ENCODE measurements at regions not wholly inside any gene's neighbourhood (a gene's known extent, or its start where the extent isn't known, plus 50 kb on each side); places are given as distances from the start of the nearest gene placed in this dataset.

- TF ChIP-seq, protein P1, sequence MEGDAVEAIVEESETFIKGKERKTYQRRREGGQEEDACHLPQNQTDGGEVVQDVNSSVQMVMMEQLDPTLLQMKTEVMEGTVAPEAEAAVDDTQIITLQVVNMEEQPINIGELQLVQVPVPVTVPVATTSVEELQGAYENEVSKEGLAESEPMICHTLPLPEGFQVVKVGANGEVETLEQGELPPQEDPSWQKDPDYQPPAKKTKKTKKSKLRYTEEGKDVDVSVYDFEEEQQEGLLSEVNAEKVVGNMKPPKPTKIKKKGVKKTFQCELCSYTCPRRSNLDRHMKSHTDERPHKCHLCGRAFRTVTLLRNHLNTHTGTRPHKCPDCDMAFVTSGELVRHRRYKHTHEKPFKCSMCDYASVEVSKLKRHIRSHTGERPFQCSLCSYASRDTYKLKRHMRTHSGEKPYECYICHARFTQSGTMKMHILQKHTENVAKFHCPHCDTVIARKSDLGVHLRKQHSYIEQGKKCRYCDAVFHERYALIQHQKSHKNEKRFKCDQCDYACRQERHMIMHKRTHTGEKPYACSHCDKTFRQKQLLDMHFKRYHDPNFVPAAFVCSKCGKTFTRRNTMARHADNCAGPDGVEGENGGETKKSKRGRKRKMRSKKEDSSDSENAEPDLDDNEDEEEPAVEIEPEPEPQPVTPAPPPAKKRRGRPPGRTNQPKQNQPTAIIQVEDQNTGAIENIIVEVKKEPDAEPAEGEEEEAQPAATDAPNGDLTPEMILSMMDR (IDR thresholded peaks at IDR 0.05) = no peak
- TF ChIP-seq ELK1 (IDR thresholded peaks at IDR 0.05; ENCODE audit: low read depth, low read length) (no peak), RCOR1 (IDR thresholded peaks at IDR 0.05; ENCODE audit: low read depth, low read length) (no peak), RAD21 (conservative IDR thresholded peaks at IDR 0.05 in 1 of 2, IDR thresholded peaks at IDR 0.05 in 1 of 2) (no peak), POLR2A (IDR thresholded peaks at IDR 0.05; ENCODE audit: low read length) (no peak), NR3C1 (IDR thresholded peaks at IDR 0.05) (no peak), SREBF2 (IDR thresholded peaks at IDR 0.05) (no peak), MYC (IDR thresholded peaks at IDR 0.05; ENCODE audit: borderline replicate concordance, low read length) (no peak), MAX (IDR thresholded peaks at IDR 0.05) (no peak), FOSL2 (IDR thresholded peaks at IDR 0.05) (no peak), FOSL2 (CRISPR knock-in tag; IDR thresholded peaks at IDR 0.05) (no peak), MAFK (IDR thresholded peaks at IDR 0.05; ENCODE audit: partially characterized antibody) (no peak)
- TF ChIP-seq, protein P2, sequence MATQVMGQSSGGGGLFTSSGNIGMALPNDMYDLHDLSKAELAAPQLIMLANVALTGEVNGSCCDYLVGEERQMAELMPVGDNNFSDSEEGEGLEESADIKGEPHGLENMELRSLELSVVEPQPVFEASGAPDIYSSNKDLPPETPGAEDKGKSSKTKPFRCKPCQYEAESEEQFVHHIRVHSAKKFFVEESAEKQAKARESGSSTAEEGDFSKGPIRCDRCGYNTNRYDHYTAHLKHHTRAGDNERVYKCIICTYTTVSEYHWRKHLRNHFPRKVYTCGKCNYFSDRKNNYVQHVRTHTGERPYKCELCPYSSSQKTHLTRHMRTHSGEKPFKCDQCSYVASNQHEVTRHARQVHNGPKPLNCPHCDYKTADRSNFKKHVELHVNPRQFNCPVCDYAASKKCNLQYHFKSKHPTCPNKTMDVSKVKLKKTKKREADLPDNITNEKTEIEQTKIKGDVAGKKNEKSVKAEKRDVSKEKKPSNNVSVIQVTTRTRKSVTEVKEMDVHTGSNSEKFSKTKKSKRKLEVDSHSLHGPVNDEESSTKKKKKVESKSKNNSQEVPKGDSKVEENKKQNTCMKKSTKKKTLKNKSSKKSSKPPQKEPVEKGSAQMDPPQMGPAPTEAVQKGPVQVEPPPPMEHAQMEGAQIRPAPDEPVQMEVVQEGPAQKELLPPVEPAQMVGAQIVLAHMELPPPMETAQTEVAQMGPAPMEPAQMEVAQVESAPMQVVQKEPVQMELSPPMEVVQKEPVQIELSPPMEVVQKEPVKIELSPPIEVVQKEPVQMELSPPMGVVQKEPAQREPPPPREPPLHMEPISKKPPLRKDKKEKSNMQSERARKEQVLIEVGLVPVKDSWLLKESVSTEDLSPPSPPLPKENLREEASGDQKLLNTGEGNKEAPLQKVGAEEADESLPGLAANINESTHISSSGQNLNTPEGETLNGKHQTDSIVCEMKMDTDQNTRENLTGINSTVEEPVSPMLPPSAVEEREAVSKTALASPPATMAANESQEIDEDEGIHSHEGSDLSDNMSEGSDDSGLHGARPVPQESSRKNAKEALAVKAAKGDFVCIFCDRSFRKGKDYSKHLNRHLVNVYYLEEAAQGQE (IDR thresholded peaks at IDR 0.05) = no peak
- TF ChIP-seq, protein P3, sequence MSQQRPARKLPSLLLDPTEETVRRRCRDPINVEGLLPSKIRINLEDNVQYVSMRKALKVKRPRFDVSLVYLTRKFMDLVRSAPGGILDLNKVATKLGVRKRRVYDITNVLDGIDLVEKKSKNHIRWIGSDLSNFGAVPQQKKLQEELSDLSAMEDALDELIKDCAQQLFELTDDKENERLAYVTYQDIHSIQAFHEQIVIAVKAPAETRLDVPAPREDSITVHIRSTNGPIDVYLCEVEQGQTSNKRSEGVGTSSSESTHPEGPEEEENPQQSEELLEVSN (IDR thresholded peaks at IDR 0.05; ENCODE audit: borderline replicate concordance, low read depth) = no peak
Measured at GRCh38 chr1:187474336-187474735, 645.6 kb downstream of the PLA2G4A start.

Measured in A549 (cell line).